Neural progenitor cell (in vitro differentiated cells): ENCODE measurements at regions not wholly inside any gene's neighbourhood (a gene's known extent, or its start where the extent isn't known, plus 50 kb on each side); places are given as distances from the start of the nearest gene placed in this dataset.
A peak's percentile ranks its signal among the peaks of the same experiment; 100 is the strongest.
"Not testable (repeated sequence)": the region's sequence is repeated elsewhere in the genome, so short reads cannot be mapped to it uniquely, and the experiment has no call there.

Experiments
- DNase-seq: peaks from one replicate; pipeline ENCODE4 v3.0.0-alpha.2; 2016; ENCODE audit warnings: low spot score
- H2AFZ ChIP-seq: fragments of 200-600 bp; sonication (generic); replicated peaks from 2 replicates; pipeline ENCODE4 v1.6.1; 2016; ENCODE audit warnings: antibody characterized with exemption
- H3F3A ChIP-seq: fragments of 200-600 bp; sonication (generic); 2 replicates; pipeline ENCODE4 v1.6.1; 2016; ENCODE audit warnings: antibody characterized with exemption, low read depth
- H3K27ac ChIP-seq: fragments of 200-600 bp; sonication (generic); 2 replicates; pipeline ENCODE4 v1.5.1; 2016; ENCODE audit warnings: mild to moderate bottlenecking
- H3K27me3 ChIP-seq: fragments of 200-600 bp; sonication (generic); 2 replicates; pipeline ENCODE4 v1.6.1; 2016; ENCODE audit warnings: mild to moderate bottlenecking, moderate library complexity
- H3K36me3 ChIP-seq: fragments of 200-600 bp; sonication (generic); 2 replicates; pipeline ENCODE4 v1.5.1; 2016
- H3K4me1 ChIP-seq: fragments of 200-600 bp; sonication (generic); 2 replicates; pipeline ENCODE4 v1.6.1; 2016; ENCODE audit warnings: mixed run types
- H3K4me2 ChIP-seq: fragments of 200-600 bp; sonication (generic); 2 replicates; pipeline ENCODE4 v1.6.1; 2016
- H3K4me3 ChIP-seq: fragments of 200-600 bp; sonication (generic); 2 replicates; pipeline ENCODE4 v1.5.1; 2016
- H3K79me2 ChIP-seq: fragments of 200-600 bp; sonication (generic); 2 replicates; pipeline ENCODE4 v1.6.1; 2016; ENCODE audit warnings: low read depth
- H3K9ac ChIP-seq: fragments of 200-600 bp; sonication (generic); 2 replicates; pipeline ENCODE4 v1.6.1; 2016
- H3K9me3 ChIP-seq: fragments of 200-600 bp; sonication (generic); 2 replicates; pipeline ENCODE4 v1.5.1; 2016; ENCODE audit warnings: low read depth
- H4K20me1 ChIP-seq: fragments of 200-600 bp; sonication (generic); 2 replicates; pipeline ENCODE4 v1.6.1; 2016; ENCODE audit warnings: low read depth
- H3K27ac Mint-ChIP-seq: 3 replicates; pipeline ENCODE4 v1.8.0; 2021; ENCODE audit warnings: mixed read lengths
- H3K27me3 Mint-ChIP-seq: 2 replicates; pipeline ENCODE4 v1.8.0; 2022; ENCODE audit warnings: low read depth, mild to moderate bottlenecking, inconsistent platforms, moderate library complexity, mixed read lengths; ENCODE audit not compliant: insufficient read depth
- H3K36me3 Mint-ChIP-seq: 3 replicates; pipeline ENCODE4 v1.8.0; 2021; ENCODE audit warnings: mixed read lengths
- H3K4me1 Mint-ChIP-seq: 3 replicates; pipeline ENCODE4 v1.8.0; 2021; ENCODE audit warnings: mixed read lengths
- H3K4me3 Mint-ChIP-seq: 3 replicates; pipeline ENCODE4 v1.8.0; 2021; ENCODE audit warnings: mild to moderate bottlenecking, moderate library complexity, mixed read lengths
- H3K9me3 Mint-ChIP-seq: 3 replicates; pipeline ENCODE4 v1.8.0; 2020; ENCODE audit warnings: mixed read lengths
- EZH2 ChIP-seq: fragments of 200-600 bp; sonication (generic); IDR thresholded peaks from 2 replicates; pipeline ENCODE4 v1.6.1; 2017; ENCODE audit warnings: antibody characterized with exemption, mild to moderate bottlenecking, moderate library complexity
- EZH2phosphoT487 ChIP-seq: fragments of 200-600 bp; sonication (generic); IDR thresholded peaks from 2 replicates; pipeline ENCODE4 v1.6.1; 2017; ENCODE audit warnings: antibody characterized with exemption
- TF ChIP-seq, protein P1 (sequence below): fragments of 200-600 bp; sonication (generic); IDR thresholded peaks from 2 replicates; pipeline ENCODE4 v1.5.1; 2017; ENCODE audit warnings: antibody characterized with exemption, mild to moderate bottlenecking

DNA sequence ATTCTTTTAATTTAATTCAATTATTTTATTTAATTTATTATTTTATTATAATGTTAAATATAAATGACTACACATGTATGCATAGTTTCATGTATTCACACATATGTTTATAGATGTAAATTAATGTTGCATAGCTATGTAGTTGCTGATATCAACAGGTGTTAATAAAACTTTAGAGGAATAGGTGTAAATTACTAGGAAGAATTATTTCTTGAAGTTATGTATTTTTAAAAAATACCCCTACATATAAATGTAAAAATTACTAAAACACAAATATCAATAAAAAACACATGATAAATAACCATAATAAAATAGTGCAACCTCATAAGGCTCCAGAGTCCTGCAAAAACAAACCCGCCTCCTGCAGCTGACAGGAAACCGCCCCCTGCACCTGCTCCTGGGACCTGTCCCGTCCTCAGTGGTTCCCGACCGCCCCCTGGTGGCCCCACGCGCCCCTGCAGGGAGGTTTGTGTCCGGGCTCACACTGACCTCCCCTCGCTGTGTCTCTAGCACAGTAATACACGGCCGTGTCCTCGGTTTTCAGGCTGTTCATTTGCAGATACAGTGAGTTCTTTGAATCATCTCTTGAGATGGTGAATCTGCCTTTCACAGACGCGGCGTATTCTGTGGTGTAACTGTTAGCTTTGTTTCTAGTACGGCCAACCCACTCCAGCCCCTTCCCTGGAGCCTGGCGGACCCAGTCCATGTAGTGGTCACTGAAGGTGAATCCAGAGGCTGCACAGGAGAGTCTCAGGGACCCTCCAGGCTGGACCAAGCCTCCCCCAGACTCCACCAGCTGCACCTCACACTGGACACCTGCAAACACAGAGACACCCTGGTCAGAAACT is 1264.0 kb downstream of the TMEM121 start:
- Histone ChIP-seq H3K4me3 (no peak overlapping the region), H3K4me2 (no peak overlapping the region), H2AFZ (no peak overlapping the region), H3F3A (no peaks in the 10 kb centered on the region), H3K4me1 (no peaks in the 10 kb centered on the region), H3K36me3 (no peaks in the 10 kb centered on the region), H3K9ac (no peak overlapping the region), H3K27me3 (no peaks in the 10 kb centered on the region), H4K20me1 (no peaks in the 10 kb centered on the region), H3K9me3 (peaks cover 34% of the 10 kb centered on the region), H3K79me2 (no peaks in the 10 kb centered on the region), H3K27ac (no peak overlapping the region)
- TF ChIP-seq EZH2 = no peak
- TF ChIP-seq, protein P1, sequence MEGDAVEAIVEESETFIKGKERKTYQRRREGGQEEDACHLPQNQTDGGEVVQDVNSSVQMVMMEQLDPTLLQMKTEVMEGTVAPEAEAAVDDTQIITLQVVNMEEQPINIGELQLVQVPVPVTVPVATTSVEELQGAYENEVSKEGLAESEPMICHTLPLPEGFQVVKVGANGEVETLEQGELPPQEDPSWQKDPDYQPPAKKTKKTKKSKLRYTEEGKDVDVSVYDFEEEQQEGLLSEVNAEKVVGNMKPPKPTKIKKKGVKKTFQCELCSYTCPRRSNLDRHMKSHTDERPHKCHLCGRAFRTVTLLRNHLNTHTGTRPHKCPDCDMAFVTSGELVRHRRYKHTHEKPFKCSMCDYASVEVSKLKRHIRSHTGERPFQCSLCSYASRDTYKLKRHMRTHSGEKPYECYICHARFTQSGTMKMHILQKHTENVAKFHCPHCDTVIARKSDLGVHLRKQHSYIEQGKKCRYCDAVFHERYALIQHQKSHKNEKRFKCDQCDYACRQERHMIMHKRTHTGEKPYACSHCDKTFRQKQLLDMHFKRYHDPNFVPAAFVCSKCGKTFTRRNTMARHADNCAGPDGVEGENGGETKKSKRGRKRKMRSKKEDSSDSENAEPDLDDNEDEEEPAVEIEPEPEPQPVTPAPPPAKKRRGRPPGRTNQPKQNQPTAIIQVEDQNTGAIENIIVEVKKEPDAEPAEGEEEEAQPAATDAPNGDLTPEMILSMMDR = peak; percentile 34
- no peak overlapping the region for H3K27ac Mint-ChIP-seq
- peak; percentile 2 for DNase-seq
- peaks cover 46% of the 10 kb centered on the region for H3K9me3 Mint-ChIP-seq
- no peaks in the 10 kb centered on the region for H3K36me3 Mint-ChIP-seq
- H3K27me3 Mint-ChIP-seq = peaks cover 2% of the 10 kb centered on the region
- H3K4me1 Mint-ChIP-seq = no peaks in the 10 kb centered on the region
- H3K4me3 Mint-ChIP-seq = no peak overlapping the region

DNA sequence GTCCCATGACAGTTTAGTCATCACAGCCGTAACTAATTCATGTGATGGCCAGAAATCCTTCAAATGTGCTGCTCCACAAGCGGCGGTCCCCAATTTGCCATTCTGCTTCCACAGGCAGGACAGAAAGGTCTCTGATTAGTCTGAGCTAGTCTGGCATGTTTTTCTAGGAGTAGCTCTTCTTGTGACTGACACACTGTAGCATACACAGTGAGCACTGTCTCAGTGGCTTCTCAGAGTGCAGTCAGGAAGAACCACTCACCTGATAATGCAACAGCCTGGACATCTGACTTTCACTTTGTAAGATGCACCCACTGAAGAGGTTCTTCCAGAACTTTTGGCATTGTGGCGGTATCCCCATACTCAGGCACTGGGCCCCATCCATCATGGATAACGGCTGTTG is 1266.2 kb downstream of the TMEM121 start:
- Histone ChIP-seq H3K36me3 (no peaks in the 10 kb centered on the region), H3K79me2 (no peaks in the 10 kb centered on the region), H3K27me3 (no peaks in the 10 kb centered on the region), H3K4me3 (no peak overlapping the region), H3K9ac (no peak overlapping the region), H3K4me1 (no peaks in the 10 kb centered on the region), H2AFZ (no peak overlapping the region), H3K9me3 (peaks cover 28% of the 10 kb centered on the region), H3F3A (no peaks in the 10 kb centered on the region), H3K27ac (no peak overlapping the region), H3K4me2 (no peak overlapping the region), H4K20me1 (no peaks in the 10 kb centered on the region)
- H3K27ac Mint-ChIP-seq = no peak overlapping the region
- H3K36me3 Mint-ChIP-seq = no peaks in the 10 kb centered on the region
- DNase-seq = no peak
- TF ChIP-seq EZH2 (no peak), EZH2phosphoT487 (no peak)
- TF ChIP-seq, protein P1 = no peak
- no peak overlapping the region for H3K4me3 Mint-ChIP-seq
- peaks cover 37% of the 10 kb centered on the region for H3K9me3 Mint-ChIP-seq
- no peaks in the 10 kb centered on the region for H3K4me1 Mint-ChIP-seq
- peaks cover 2% of the 10 kb centered on the region for H3K27me3 Mint-ChIP-seq

DNA sequence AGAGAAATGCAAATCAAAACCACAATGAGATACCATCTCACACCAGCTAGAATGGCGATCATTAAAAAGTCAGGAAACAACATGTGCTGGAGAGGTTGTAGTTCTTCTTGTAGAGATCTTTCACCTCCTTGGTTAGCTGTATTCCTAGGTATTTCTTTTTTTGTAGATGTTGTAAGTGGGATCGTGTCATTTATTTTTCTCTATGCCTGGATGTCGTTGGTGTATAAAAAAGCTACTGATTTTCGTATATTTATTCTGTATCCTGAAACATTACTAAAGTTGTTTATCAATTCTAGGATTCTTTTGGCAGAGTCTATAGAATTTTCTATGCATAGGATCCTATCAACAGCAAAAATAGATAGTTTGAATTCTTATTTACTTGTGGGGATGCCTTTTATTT is 1271.8 kb downstream of the TMEM121 start:
- not testable (repeated sequence) for H3K36me3 Mint-ChIP-seq, H3K4me3 Mint-ChIP-seq, H3F3A ChIP-seq, H3K4me2 ChIP-seq, H3K27me3 Mint-ChIP-seq, H3K27me3 ChIP-seq, H4K20me1 ChIP-seq, H3K4me3 ChIP-seq, H2AFZ ChIP-seq, H3K4me1 ChIP-seq, H3K9ac ChIP-seq, H3K27ac ChIP-seq, DNase-seq, H3K36me3 ChIP-seq, H3K4me1 Mint-ChIP-seq, H3K27ac Mint-ChIP-seq, H3K79me2 ChIP-seq
- H3K9me3 Mint-ChIP-seq = peaks cover 29% of the 10 kb centered on the region
- H3K9me3 ChIP-seq = peaks cover 44% of the 10 kb centered on the region
